IMR-90 (cell line): ENCODE measurements at regions not wholly inside any gene's neighbourhood (a gene's known extent, or its start where the extent isn't known, plus 50 kb on each side); places are given as distances from the start of the nearest gene placed in this dataset.

Experiments used
- ATAC-seq: fragments of 200-7000 bp; cut with Tn5 transposase; 2 replicates; pipeline ENCODE4 v1.9.1; 2020; ENCODE audit warnings: low read depth, mild to moderate bottlenecking, moderate library complexity
- BruUV-seq: library from RNA; stranded (reverse); fragments of 400-500 nt; replicated peaks from 2 replicates; lab custom pipeline; 2021; lab: Mats Ljungman, UMichigan
- CTCF ChIA-PET: fragments of 300-600 bp; formaldehyde crosslinking; extraction: SDS; loops from one replicate; lab custom pipeline; 2021; ENCODE audit warnings: antibody characterized with exemption; lab: Yijun Ruan, JAX
- POLR2A ChIA-PET: fragments of 300-600 bp; sonication (Branson Sonifier 250); formaldehyde crosslinking; loops from one replicate; lab custom pipeline; 2022; ENCODE audit warnings: antibody characterized with exemption; ENCODE audit not compliant: unreplicated experiment; lab: Charles Lee
- DNase-seq: peaks from one replicate; pipeline ENCODE4 v3.0.0; 2013
- H2AFZ ChIP-seq: replicated peaks from 2 replicates; pipeline ENCODE3; 2013; ENCODE audit warnings: low read length, mild to moderate bottlenecking; ENCODE audit not compliant: poor library complexity
- H2AK5ac ChIP-seq: 2 replicates; pipeline ENCODE4 v1.6.1; 2013; ENCODE audit warnings: low read depth, low read length, inconsistent platforms
- H2AK9ac ChIP-seq: replicated peaks from 2 replicates; pipeline ENCODE3; 2013; ENCODE audit warnings: mild to moderate bottlenecking, low read depth, low read length, moderate library complexity; ENCODE audit not compliant: poor library complexity
- H2BK120ac ChIP-seq: 2 replicates; pipeline ENCODE4 v1.6.1; 2013; ENCODE audit warnings: low read depth, low read length, inconsistent platforms
- H2BK15ac ChIP-seq: 3 replicates; pipeline ENCODE4 v1.6.1; 2013; ENCODE audit warnings: low read depth, low read length, inconsistent platforms
- H2BK20ac ChIP-seq: 2 replicates; pipeline ENCODE4 v1.6.1; 2013; ENCODE audit warnings: low read depth, mild to moderate bottlenecking, inconsistent platforms, low read length, moderate library complexity
- H2BK5ac ChIP-seq: 2 replicates; pipeline ENCODE4 v1.6.1; 2013; ENCODE audit warnings: mild to moderate bottlenecking, low read depth, low read length, inconsistent platforms; ENCODE audit not compliant: poor library complexity, severe bottlenecking
- H3K14ac ChIP-seq: replicated peaks from 2 replicates; pipeline ENCODE4 v1.6.1; 2013; ENCODE audit warnings: low read depth, low read length, inconsistent platforms
- H3K18ac ChIP-seq: 2 replicates; pipeline ENCODE4 v1.6.1; 2013; ENCODE audit warnings: low read depth, low read length, control low read depth
- H3K23ac ChIP-seq: 2 replicates; pipeline ENCODE4 v1.6.1; 2013; ENCODE audit warnings: low read depth, low read length, inconsistent platforms
- H3K27ac ChIP-seq: 2 replicates; pipeline ENCODE4 v1.5.1; 2013; ENCODE audit warnings: mild to moderate bottlenecking, control low read depth, low read length; ENCODE audit not compliant: insufficient read depth
- H3K27me3 ChIP-seq: 2 replicates; pipeline ENCODE4 v1.6.1; 2013; ENCODE audit warnings: low read length; ENCODE audit not compliant: control insufficient read depth, insufficient read depth
- H3K36me3 ChIP-seq: 2 replicates; pipeline ENCODE4 v1.6.1; 2013; ENCODE audit warnings: low read length, mixed read lengths; ENCODE audit not compliant: control insufficient read depth, insufficient read depth
- H3K4ac ChIP-seq: 2 replicates; pipeline ENCODE4 v1.6.1; 2013; ENCODE audit warnings: low read depth, low read length, inconsistent platforms
- H3K4me1 ChIP-seq: 2 replicates; pipeline ENCODE4 v1.6.1; 2013; ENCODE audit warnings: low read length, mixed read lengths; ENCODE audit not compliant: control insufficient read depth, insufficient read depth
- H3K4me2 ChIP-seq: 2 replicates; pipeline ENCODE4 v1.6.1; 2013; ENCODE audit warnings: low read depth, mild to moderate bottlenecking, control low read depth, low read length, moderate library complexity
- H3K4me3 ChIP-seq: 2 replicates; pipeline ENCODE4 v1.5.1; 2013; ENCODE audit warnings: low read depth, mild to moderate bottlenecking, control low read depth, low read length, moderate library complexity; ENCODE audit not compliant: insufficient read depth
- H3K56ac ChIP-seq: 2 replicates; pipeline ENCODE4 v1.6.1; 2013; ENCODE audit warnings: low read length, inconsistent platforms; ENCODE audit not compliant: insufficient read depth; ENCODE audit errors: extremely low read depth
- H3K79me1 ChIP-seq, 2 experiments: 2 replicates each; pipeline ENCODE4 v1.6.1; 2013; ENCODE audit warnings: low read length in 2 of 2, inconsistent platforms in 1 of 2, low read depth in 1 of 2
- H3K9ac ChIP-seq: 2 replicates; pipeline ENCODE4 v1.6.1; 2013; ENCODE audit warnings: low read depth, low read length, control low read depth
- H3K9me1 ChIP-seq: 2 replicates; pipeline ENCODE4 v1.6.1; 2013; ENCODE audit warnings: low read length, inconsistent platforms; ENCODE audit not compliant: insufficient read depth
- H3K9me3 ChIP-seq: 2 replicates; pipeline ENCODE4 v1.6.1; 2013; ENCODE audit warnings: low read length; ENCODE audit not compliant: control insufficient read depth, insufficient read depth
- H4K20me1 ChIP-seq: 2 replicates; pipeline ENCODE4 v1.6.1; 2013; ENCODE audit warnings: low read length, inconsistent platforms; ENCODE audit not compliant: insufficient read depth
- H4K5ac ChIP-seq: 2 replicates; pipeline ENCODE4 v1.6.1; 2013; ENCODE audit warnings: mild to moderate bottlenecking, low read depth, low read length, control low read depth
- H4K8ac ChIP-seq, 2 experiments: 2 replicates each; pipeline ENCODE4 v1.6.1; 2013; ENCODE audit warnings: low read depth in 2 of 2, low read length in 2 of 2, control low read depth in 1 of 2, inconsistent platforms in 1 of 2
- H4K91ac ChIP-seq: 2 replicates; pipeline ENCODE4 v1.6.1; 2013; ENCODE audit warnings: low read depth, low read length, inconsistent platforms; ENCODE audit not compliant: insufficient read depth
- BHLHE40 ChIP-seq: fragments of 150-350 bp; IDR thresholded peaks from 2 replicates; pipeline ENCODE4 v1.6.1; 2016; ENCODE audit warnings: mild to moderate bottlenecking, low read depth, low read length
- CEBPB ChIP-seq: IDR thresholded peaks from 2 replicates; pipeline ENCODE4 v1.6.1; 2012; ENCODE audit warnings: low read depth, low read length, improper control_type of control experiment
- CHD1 ChIP-seq: IDR thresholded peaks from 2 replicates; pipeline ENCODE4 v1.6.1; 2012; ENCODE audit warnings: low read depth, low read length, improper control_type of control experiment
- CTCF ChIP-seq: conservative IDR thresholded peaks from 2 replicates; pipeline ENCODE4 v1.5.1; 2012; ENCODE audit warnings: mild to moderate bottlenecking, low read depth, low read length, improper control_type of control experiment
- ELK1 ChIP-seq: fragments of 150-350 bp; IDR thresholded peaks from 2 replicates; pipeline ENCODE4 v1.6.1; 2016; ENCODE audit warnings: low read depth, mild to moderate bottlenecking, low read length, moderate library complexity, borderline replicate concordance
- FOS ChIP-seq: fragments of 150-350 bp; IDR thresholded peaks from 2 replicates; pipeline ENCODE4 v1.6.1; 2016; ENCODE audit warnings: low read depth, low read length
- MAFK ChIP-seq: IDR thresholded peaks from 2 replicates; pipeline ENCODE4 v1.6.1; 2012; ENCODE audit warnings: low read depth, low read length, improper control_type of control experiment
- MAZ ChIP-seq: IDR thresholded peaks from 2 replicates; pipeline ENCODE4 v1.6.1; 2012; ENCODE audit warnings: low read depth, mild to moderate bottlenecking, low read length, improper control_type of control experiment, moderate library complexity, borderline replicate concordance
- MXI1 ChIP-seq: IDR thresholded peaks from 2 replicates; pipeline ENCODE4 v1.6.1; 2012; ENCODE audit warnings: low read depth, mild to moderate bottlenecking, low read length, moderate library complexity, borderline replicate concordance
- NFE2L2 ChIP-seq: fragments of 150-350 bp; IDR thresholded peaks from 2 replicates; pipeline ENCODE4 v1.6.1; 2016; ENCODE audit warnings: low read depth, mild to moderate bottlenecking, low read length
- POLR2A ChIP-seq: IDR thresholded peaks from 2 replicates; pipeline ENCODE4 v1.6.1; 2012; ENCODE audit warnings: mild to moderate bottlenecking, low read depth, low read length
- RAD21 ChIP-seq: IDR thresholded peaks from 2 replicates; pipeline ENCODE4 v1.6.1; 2012; ENCODE audit warnings: low read length, improper control_type of control experiment
- RCOR1 ChIP-seq: IDR thresholded peaks from 2 replicates; pipeline ENCODE4 v1.6.1; 2012; ENCODE audit warnings: mild to moderate bottlenecking, low read length, improper control_type of control experiment; ENCODE audit not compliant: insufficient replicate concordance
- RFX5 ChIP-seq: IDR thresholded peaks from 2 replicates; pipeline ENCODE4 v1.8.0; 2012; ENCODE audit warnings: low read depth, mild to moderate bottlenecking, low read length, moderate library complexity
- SMC3 ChIP-seq: fragments of 150-350 bp; IDR thresholded peaks from 2 replicates; pipeline ENCODE4 v1.6.1; 2016; ENCODE audit warnings: low read depth, mild to moderate bottlenecking, antibody characterized with exemption, low read length, moderate library complexity
- USF2 ChIP-seq: fragments of 150-350 bp; IDR thresholded peaks from 2 replicates; pipeline ENCODE4 v1.6.1; 2017; ENCODE audit warnings: mild to moderate bottlenecking, antibody characterized with exemption, low read length, low read depth
- dilution Hi-C: fragments of 300-500 bp; cut with HindIII; formaldehyde crosslinking; loops from one replicate; pipeline ENCODE4 v1.14.3; 2018; ENCODE audit warnings: low sequenced_read_pairs; ENCODE audit not compliant: unreplicated experiment
- in situ Hi-C: fragments of 300-500 bp; cut with MboI; formaldehyde crosslinking; loops from 3 replicates; pipeline ENCODE4 v1.14.3; 2019; ENCODE audit warnings: low sequenced_read_pairs, inconsistent platforms, mixed read lengths
- intact Hi-C: fragments of 100-400 bp; cut with micrococcal nuclease; formaldehyde crosslinking; loops from 2 replicates; pipeline ENCODE4 v1.10.0; 2022

GRCh38 chr6:94269256-94269655 is 849.9 kb upstream of the EPHA7 start:
- H4K8ac ChIP-seq: no peak overlapping the region
- H4K5ac ChIP-seq: no peak overlapping the region
- intact Hi-C loops: no loop called here
- peaks cover 4% of the 10 kb centered on the region; the same call in 1 of the 2 replicates for H3K9me3 ChIP-seq
- H3K4me3 ChIP-seq: no peak overlapping the region
- POLR2A ChIA-PET: no interaction called here
- H2AK5ac ChIP-seq: no peak overlapping the region
- H2BK5ac ChIP-seq: no peak overlapping the region
- no peak overlapping the region for H2BK120ac ChIP-seq
- dilution Hi-C loops: no loop called here
- no peaks in the 10 kb centered on the region for H3K27me3 ChIP-seq
- H3K4ac ChIP-seq: no peak overlapping the region
- H3K9me1 ChIP-seq: no peaks in the 10 kb centered on the region
- H2BK15ac ChIP-seq: no peak overlapping the region
- H3K79me1 ChIP-seq: no peaks in the 10 kb centered on the region
- H3K14ac ChIP-seq: no peak overlapping the region
- no peaks in the 10 kb centered on the region for H4K20me1 ChIP-seq
- in situ Hi-C loops: no loop called here
- CTCF ChIA-PET: interaction anchor here (0.6 kb wide), 1 partner anchor 8 kb away, joined by 4 read pairs; no protein-coding TSS in a partner anchor
- no peak overlapping the region for H3K56ac ChIP-seq
- no peaks in the 10 kb centered on the region for H3K4me1 ChIP-seq
- no peaks in the 10 kb centered on the region for H3K36me3 ChIP-seq
- no peak overlapping the region for H3K23ac ChIP-seq
- H3K4me2 ChIP-seq: no peak overlapping the region
- H3K9ac ChIP-seq: no peak overlapping the region
- DNase-seq (no peak), ATAC-seq (no peak)
- no TSS peak for BruUV-seq
- no peak overlapping the region for H4K91ac ChIP-seq
- no peak overlapping the region for H2BK20ac ChIP-seq
- TF ChIP-seq CTCF (no peak), CHD1 (no peak), RFX5 (no peak), RCOR1 (no peak), MAFK (no peak), FOS (no peak), MXI1 (no peak), ELK1 (no peak), MAZ (no peak), NFE2L2 (no peak), BHLHE40 (no peak), POLR2A (no peak), CEBPB (no peak), USF2 (no peak), RAD21 (no peak), SMC3 (no peak)
- H3K18ac ChIP-seq: no peak overlapping the region
- no peak overlapping the region for H2AK9ac ChIP-seq
- no peak overlapping the region for H2AFZ ChIP-seq
- H3K27ac ChIP-seq: no peak overlapping the region
